GM18858 (cell line): ENCODE measurements at regions not wholly inside any gene's neighbourhood (a gene's known extent, or its start where the extent isn't known, plus 50 kb on each side); places are given as distances from the start of the nearest gene placed in this dataset.
"Not testable (repeated sequence)": the region's sequence is repeated elsewhere in the genome, so short reads cannot be mapped to it uniquely, and the experiment has no call there.

Experiments
- ATAC-seq: cut with Tn5 transposase; IDR thresholded peaks from one replicate; pipeline ENCODE4 v1.9.1; 2021; ENCODE audit not compliant: unreplicated experiment

- ATAC-seq = no peak
Measured at GRCh38 chr3:29011966-29012365, 268.9 kb upstream of the RBMS3 start.

DNA sequence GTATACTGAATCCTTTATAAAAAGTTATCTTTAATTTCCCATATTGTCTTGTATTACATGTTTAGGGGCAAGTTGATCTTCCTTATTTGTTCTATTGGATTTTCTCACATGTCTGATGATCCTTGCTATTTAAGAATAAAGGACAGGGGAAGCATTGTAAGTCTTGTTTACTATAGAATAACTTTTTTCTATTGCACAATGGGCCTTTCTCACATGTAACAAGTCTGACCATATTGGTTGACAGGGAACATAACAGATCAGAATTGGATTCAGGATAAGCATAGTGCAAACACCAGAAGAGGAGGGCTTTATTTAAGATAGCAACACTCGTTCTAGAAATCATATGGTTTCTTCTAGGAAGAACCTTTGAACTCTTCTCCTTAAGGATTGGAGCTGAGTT, 257.9 kb upstream of the RBMS3 start:
- ATAC-seq = no peak

GRCh38 chr3:29026286-29026685, 254.6 kb upstream of the RBMS3 start:
- peak; percentile 92 for ATAC-seq

DNA sequence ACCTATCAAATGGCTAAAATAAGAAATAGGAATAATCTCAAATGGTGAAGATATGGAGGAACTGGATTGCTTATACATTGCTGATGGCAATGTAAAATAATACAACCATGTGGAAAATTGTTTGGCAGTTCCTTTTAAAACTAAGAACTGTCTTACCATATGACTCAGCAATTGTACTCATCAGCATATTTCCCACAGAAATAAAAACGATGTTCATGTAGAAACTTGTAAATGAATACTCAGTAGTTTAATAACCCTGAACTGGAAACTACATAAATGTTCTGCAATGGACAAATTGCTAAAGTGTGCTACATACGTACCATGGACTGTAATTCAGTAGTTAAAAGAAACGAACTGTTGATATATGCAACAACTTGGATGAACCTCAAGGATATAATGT, 253.9 kb upstream of the RBMS3 start:
- ATAC-seq = peak; percentile 45

GRCh38 chr3:29031175-29031574, 249.7 kb upstream of the RBMS3 start:
- not testable (repeated sequence) for ATAC-seq

DNA sequence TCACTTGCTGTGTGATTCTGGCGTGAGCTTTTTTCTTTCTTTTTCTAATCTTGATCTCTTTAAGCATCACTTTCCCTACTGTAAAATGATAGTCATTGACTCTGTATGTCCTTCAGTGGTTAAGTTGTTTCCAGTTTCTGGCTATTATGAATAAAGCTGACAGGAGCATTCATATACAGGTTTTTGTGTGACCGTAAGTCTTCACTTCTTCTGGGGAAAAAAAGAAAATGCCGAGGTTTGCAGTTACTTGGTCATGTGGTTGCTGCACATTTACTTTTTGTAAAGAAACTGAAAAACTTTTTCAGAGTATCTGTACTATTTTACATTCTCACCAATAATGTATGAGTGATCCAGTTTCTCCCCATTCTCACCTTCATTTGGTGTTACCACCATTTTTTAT, 247.4 kb upstream of the RBMS3 start:
- no peak for ATAC-seq

DNA sequence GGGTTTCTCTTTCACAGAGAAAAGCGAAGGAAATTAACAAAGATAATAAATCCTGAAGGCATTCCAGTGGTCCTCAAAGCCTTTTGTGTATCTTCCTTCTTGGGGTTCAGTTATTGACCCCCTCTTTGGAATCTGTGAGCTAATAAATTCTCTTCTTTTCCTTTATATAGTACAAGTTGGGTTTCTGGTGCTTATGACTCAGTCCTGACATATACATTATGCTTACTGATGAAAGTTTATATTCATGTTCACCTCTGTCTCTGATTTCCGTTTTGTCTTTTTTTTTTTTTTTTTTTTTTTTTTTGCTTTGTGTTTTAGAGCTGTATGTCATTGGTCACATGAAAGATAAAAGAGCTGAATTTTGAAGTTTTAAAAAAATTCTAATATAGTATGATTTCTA, 230.7 kb upstream of the RBMS3 start:
- no peak for ATAC-seq

GRCh38 chr3:29057326-29057725, 223.5 kb upstream of the RBMS3 start:
- no peak for ATAC-seq

DNA sequence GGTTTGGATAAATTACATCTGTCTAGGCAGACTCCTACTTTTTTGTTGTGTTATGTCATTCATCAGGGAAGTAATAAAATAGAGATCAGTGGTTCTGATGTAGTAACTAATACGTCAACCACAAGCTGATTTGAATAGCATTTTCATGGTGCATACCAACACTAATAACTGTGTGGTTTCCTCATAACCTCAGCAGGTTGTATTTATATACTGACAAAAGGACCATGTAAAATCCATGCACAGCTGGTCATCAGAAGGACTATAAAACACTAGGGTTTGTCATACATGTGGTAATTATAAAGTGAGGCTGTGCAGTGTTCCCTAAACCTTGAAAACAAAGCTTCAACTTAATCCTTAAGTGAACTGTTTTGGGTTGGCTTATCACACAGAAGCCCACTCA, 216.8 kb upstream of the RBMS3 start:
- ATAC-seq = no peak

DNA sequence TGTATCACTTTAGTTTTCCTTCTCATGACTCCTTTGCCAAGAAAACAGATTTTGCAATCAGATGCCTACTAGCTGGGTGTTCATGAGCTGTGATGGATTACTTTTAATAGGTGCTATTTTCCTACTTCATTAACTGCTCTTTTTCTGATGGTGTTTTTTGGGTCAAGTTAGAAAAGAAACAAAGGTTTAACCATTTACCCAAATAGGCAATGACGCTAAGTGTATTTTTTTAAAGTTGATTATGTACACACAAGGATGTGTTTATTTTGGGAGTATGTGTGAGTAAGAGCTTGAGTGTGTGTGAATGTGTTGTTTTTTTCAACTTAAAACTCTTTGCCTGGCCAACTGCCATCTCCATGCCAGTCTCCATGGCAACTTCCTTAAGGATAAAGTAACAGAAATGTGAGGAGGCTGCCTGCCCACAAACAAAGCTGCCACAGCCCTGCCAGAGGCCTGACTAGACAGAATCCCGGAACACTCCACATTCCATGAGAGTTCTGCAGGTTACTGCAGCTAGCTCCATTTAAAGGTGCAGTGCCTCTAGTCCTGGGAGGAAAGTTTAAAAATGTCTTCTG, 215.6 kb upstream of the RBMS3 start:
- ATAC-seq = no peak

GRCh38 chr3:29067007-29067406, 213.9 kb upstream of the RBMS3 start:
- ATAC-seq = no peak

DNA sequence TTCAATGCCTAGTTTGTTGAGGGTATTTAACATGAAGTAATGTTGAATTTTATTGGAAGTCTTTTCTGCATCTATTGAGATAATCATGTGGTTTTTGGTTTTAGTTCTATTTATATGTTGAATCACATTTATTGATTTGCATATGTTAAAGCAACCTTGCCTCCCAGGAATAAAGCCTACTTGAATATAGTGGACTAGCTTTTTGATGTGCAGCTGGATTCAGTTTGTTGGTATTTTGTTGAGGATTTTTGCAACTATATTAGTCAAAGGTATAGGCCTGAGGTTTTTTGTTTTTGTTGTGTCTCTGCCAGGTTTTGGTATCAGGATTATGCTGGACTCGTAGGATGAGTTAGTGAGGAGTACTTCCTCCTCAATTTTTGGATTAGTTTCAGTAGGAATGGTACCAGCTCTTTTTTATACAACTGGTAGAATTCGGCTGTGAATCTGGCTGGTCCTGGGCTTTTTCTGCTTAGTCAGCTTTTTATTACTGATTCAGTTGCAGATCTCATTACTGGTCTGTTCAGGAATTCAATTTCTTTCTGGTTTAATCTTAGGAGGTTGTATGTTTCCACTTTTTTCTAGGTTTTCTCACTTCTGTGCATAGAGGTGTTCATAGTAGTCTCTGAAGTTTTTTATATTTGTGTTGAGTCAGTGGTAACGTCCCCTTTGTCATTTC, 209.8 kb upstream of the RBMS3 start:
- no peak for ATAC-seq

GRCh38 chr3:29072611-29073010, 208.3 kb upstream of the RBMS3 start:
- no peak for ATAC-seq

- ATAC-seq = no peak
Measured at GRCh38 chr3:29077356-29077755, 203.5 kb upstream of the RBMS3 start.

DNA sequence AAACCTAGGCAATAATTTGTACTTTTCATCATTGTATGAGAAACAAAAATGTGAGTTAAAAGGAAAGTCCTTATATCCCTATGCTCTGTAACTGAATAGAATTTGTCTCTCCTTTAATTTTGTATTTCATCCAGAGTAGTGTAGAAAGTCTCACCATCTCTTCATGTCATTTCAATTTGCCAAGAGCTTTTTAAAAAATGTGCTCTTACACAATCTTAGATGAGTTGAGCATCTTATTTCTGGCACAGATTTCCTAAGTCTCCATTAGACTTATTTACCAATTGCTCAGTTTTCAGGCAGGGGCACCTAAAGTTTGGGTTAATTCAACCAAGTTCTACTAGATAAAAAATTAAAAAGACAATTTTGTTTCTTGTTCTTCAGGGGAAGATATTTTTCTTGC, 201.5 kb upstream of the RBMS3 start:
- ATAC-seq = no peak

- ATAC-seq = no peak
Measured at GRCh38 chr3:29080967-29081366, 199.9 kb upstream of the RBMS3 start.

DNA sequence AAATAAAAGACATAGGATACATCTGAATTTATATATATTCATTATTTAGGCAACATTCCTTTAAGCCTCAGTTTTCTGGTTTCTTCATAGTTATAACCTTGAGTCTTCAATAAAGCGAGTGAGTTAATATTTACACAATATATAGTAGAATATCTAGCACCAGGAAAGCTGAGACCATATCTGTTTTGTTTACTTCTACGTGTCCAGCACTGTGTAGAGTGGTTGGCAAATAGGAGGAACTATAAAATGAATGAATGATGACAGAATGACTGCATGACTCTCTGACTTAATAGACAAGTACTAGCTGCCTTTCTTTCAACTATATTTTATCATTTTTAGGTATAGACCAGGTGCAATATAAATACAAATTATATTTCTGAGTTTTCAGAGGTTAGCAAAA, 197.8 kb upstream of the RBMS3 start:
- ATAC-seq = no peak

GRCh38 chr3:29083676-29084075, 197.2 kb upstream of the RBMS3 start:
- ATAC-seq = no peak

GRCh38 chr3:29088579-29088978, 192.3 kb upstream of the RBMS3 start:
- ATAC-seq = no peak

DNA sequence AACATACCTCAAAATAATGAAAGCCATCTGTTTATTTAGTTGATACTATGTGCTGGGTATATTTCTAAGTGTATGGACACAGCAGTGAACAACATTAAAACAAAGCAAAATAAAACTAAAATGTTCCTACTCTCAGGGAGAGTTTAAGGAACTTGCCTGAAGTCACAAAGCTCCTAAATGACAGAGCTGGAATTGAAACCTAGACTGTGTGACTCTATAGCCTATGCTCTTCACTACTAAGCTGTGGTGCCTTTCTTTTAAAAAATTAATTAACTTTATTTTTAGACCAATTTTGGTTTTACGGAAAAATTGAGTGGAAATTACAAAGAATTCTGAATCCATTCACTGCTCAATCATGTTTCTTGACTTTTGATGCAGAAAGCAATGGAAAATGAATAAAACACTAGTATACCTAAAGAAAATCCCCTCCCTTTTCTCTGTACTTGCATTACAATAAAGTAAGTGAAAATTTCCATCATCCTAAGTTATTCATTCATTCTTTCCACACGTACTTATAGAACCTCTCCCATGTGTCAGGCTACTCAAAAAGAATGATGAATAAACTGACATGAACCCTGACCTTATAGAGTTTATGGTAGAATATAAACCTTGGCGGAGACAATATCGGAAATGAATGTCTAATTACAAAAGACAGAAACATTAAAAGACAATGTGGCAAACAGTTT, 189.8 kb upstream of the RBMS3 start:
- ATAC-seq = no peak

GRCh38 chr3:29091599-29092189, 189.2 kb upstream of the RBMS3 start:
- no peak for ATAC-seq

GRCh38 chr3:29092348-29092747, 188.5 kb upstream of the RBMS3 start:
- ATAC-seq = no peak
